HG03558 (cell line): ENCODE measurements at regions not wholly inside any gene's neighbourhood (a gene's known extent, or its start where the extent isn't known, plus 50 kb on each side); places are given as distances from the start of the nearest gene placed in this dataset.

Source experiments
- ATAC-seq: cut with Tn5 transposase; IDR thresholded peaks from one replicate; pipeline ENCODE4 v1.9.1; 2021; ENCODE audit warnings: moderate number of reproducible peaks; ENCODE audit not compliant: unreplicated experiment; ENCODE audit errors: extremely low read depth

GRCh38 chr18:41391616-41392595 is 563.1 kb upstream of the PIK3C3 start:
- no peak for ATAC-seq

GRCh38 chr18:41390309-41390708 is 564.7 kb upstream of the PIK3C3 start:
- no peak for ATAC-seq

GRCh38 chr18:41378598-41378997 is 576.4 kb upstream of the PIK3C3 start:
- ATAC-seq: no peak

- ATAC-seq: no peak
Observed at GRCh38 chr18:41373612-41374011, 581.4 kb upstream of the PIK3C3 start.

- ATAC-seq: no peak
Observed at GRCh38 chr18:41372046-41372665, 582.9 kb upstream of the PIK3C3 start.

- no peak for ATAC-seq
Observed at GRCh38 chr18:41371156-41372045, 583.6 kb upstream of the PIK3C3 start.

GRCh38 chr18:41370740-41371139 is 584.3 kb upstream of the PIK3C3 start:
- ATAC-seq: no peak

GRCh38 chr18:41357708-41358107 is 597.3 kb upstream of the PIK3C3 start:
- no peak for ATAC-seq

GRCh38 chr18:41353777-41354528 is 601.1 kb upstream of the PIK3C3 start:
- ATAC-seq: no peak

- ATAC-seq: no peak
Observed at GRCh38 chr18:41351430-41351829, 603.6 kb upstream of the PIK3C3 start.

- ATAC-seq: no peak
Observed at GRCh38 chr18:41347057-41347456, 608.0 kb upstream of the PIK3C3 start.

- no peak for ATAC-seq
Observed at GRCh38 chr18:41343808-41344207, 611.2 kb upstream of the PIK3C3 start.

GRCh38 chr18:41338341-41338740 is 616.7 kb upstream of the PIK3C3 start:
- ATAC-seq: no peak

- ATAC-seq: no peak
Observed at GRCh38 chr18:41331661-41332060, 623.4 kb upstream of the PIK3C3 start.

- no peak for ATAC-seq
Observed at GRCh38 chr18:41326311-41326710, 628.7 kb upstream of the PIK3C3 start.

- no peak for ATAC-seq
Observed at GRCh38 chr18:41324934-41325333, 630.1 kb upstream of the PIK3C3 start.

- no peak for ATAC-seq
Observed at GRCh38 chr18:41324020-41324791, 630.8 kb upstream of the PIK3C3 start.

GRCh38 chr18:41323044-41323443 is 632.0 kb upstream of the PIK3C3 start:
- ATAC-seq: no peak

- no peak for ATAC-seq
Observed at GRCh38 chr18:41320100-41320499, 634.9 kb upstream of the PIK3C3 start.
